Mesodermal cell (in vitro differentiated cells): ENCODE measurements at regions not wholly inside any gene's neighbourhood (a gene's known extent, or its start where the extent isn't known, plus 50 kb on each side); places are given as distances from the start of the nearest gene placed in this dataset.

Experiments used
- H3K27ac ChIP-seq: 2 replicates; pipeline ENCODE4 v1.7.0; 2013; ENCODE audit warnings: mild to moderate bottlenecking, low read depth, low read length, moderate library complexity; ENCODE audit not compliant: severe bottlenecking
- H3K36me3 ChIP-seq: 2 replicates; pipeline ENCODE4 v1.7.1; 2013; ENCODE audit warnings: mild to moderate bottlenecking, low read length, moderate library complexity; ENCODE audit not compliant: control insufficient read depth, insufficient read depth
- H3K4me1 ChIP-seq: one replicate; pipeline ENCODE4 v1.7.1; 2013; ENCODE audit warnings: mild to moderate bottlenecking, low read length; ENCODE audit not compliant: insufficient read depth, control insufficient read depth, poor library complexity, severe bottlenecking
- H3K4me3 ChIP-seq: 2 replicates; pipeline ENCODE4 v1.7.0; 2013; ENCODE audit warnings: low read length, control low read depth, mild to moderate bottlenecking; ENCODE audit not compliant: insufficient read depth, poor library complexity, severe bottlenecking; ENCODE audit errors: extremely low read depth
- H3K9me3 ChIP-seq: 2 replicates; pipeline ENCODE4 v1.7.1; 2013; ENCODE audit warnings: mild to moderate bottlenecking, low read length, moderate library complexity; ENCODE audit not compliant: control insufficient read depth
- WGBS, 2 experiments: methylation state at CpG; one replicate each; pipeline ENCODE4 v1.1.5; 2013; ENCODE audit warnings: missing lambda C conversion rate in 2 of 2; ENCODE audit not compliant: insufficient coverage in 2 of 2; 5-methylcytosine and 5-hydroxymethylcytosine counted together

GRCh38 chr21:35920436-35920835 lies 139.9 kb downstream of the SETD4 start:
- Histone ChIP-seq H3K4me3 (no peak overlapping the region), H3K27ac (no peak overlapping the region), H3K9me3 (no peaks in the 10 kb centered on the region), H3K4me1 (peaks cover under 1% of the 10 kb centered on the region), H3K36me3 (no peaks in the 10 kb centered on the region)
- WGBS, 2 experiments: 70 to 82% methylated on average over 1 to 3 of the region's 3 CpGs

- Histone ChIP-seq H3K27ac (no peak overlapping the region), H3K4me1 (no peaks in the 10 kb centered on the region), H3K4me3 (no peak overlapping the region), H3K9me3 (no peaks in the 10 kb centered on the region), H3K36me3 (no peaks in the 10 kb centered on the region)
- 40 to 67% methylated on average over 1 of the region's 1 CpG for WGBS, 2 experiments
Measured at GRCh38 chr21:35915030-35915429, 145.3 kb downstream of the SETD4 start.

GRCh38 chr21:35911412-35912191 lies 148.7 kb downstream of the SETD4 start:
- H3K9me3 ChIP-seq: no peaks in the 10 kb centered on the region
- no peak overlapping the region for H3K4me3 ChIP-seq
- H3K36me3 ChIP-seq: no peaks in the 10 kb centered on the region
- 89% methylated on average over 1 of the region's 4 CpGs for WGBS, 2 experiments
- no peak overlapping the region for H3K27ac ChIP-seq
- H3K4me1 ChIP-seq: no peaks in the 10 kb centered on the region

GRCh38 chr21:35909456-35910223 lies 150.7 kb downstream of the SETD4 start:
- 100% methylated on average over 1 of the region's 1 CpG; no CpG with 5 or more reads in 1 of the 2 experiments for WGBS, 2 experiments
- no peaks in the 10 kb centered on the region for H3K36me3 ChIP-seq
- H3K27ac ChIP-seq: no peak overlapping the region
- H3K9me3 ChIP-seq: no peaks in the 10 kb centered on the region
- H3K4me1 ChIP-seq: peaks cover 4% of the 10 kb centered on the region
- H3K4me3 ChIP-seq: no peak overlapping the region

- H3K36me3 ChIP-seq: no peaks in the 10 kb centered on the region
- WGBS, 2 experiments: 86 to 100% methylated on average over 3 to 4 of the region's 5 CpGs
- peak overlapping the region; percentile 25 for H3K27ac ChIP-seq
Measured at GRCh38 chr21:35908311-35909078, 151.8 kb downstream of the SETD4 start.

GRCh38 chr21:35906586-35906985 lies 153.7 kb downstream of the SETD4 start:
- Histone ChIP-seq H3K4me3 (no peak overlapping the region), H3K36me3 (no peaks in the 10 kb centered on the region), H3K4me1 (peaks cover 4% of the 10 kb centered on the region), H3K27ac (no peak overlapping the region), H3K9me3 (no peaks in the 10 kb centered on the region)

More at GRCh38 chr21:35908311-35909078, 151.8 kb downstream of the SETD4 start:
- no peaks in the 10 kb centered on the region for H3K9me3 ChIP-seq
- H3K4me3 ChIP-seq: no peak overlapping the region
- peaks cover 4% of the 10 kb centered on the region for H3K4me1 ChIP-seq

- peaks cover 4% of the 10 kb centered on the region for H3K4me1 ChIP-seq
- H3K9me3 ChIP-seq: no peaks in the 10 kb centered on the region
- 98% methylated on average over 6 to 7 of the region's 8 CpGs for WGBS, 2 experiments
- H3K27ac ChIP-seq: no peak overlapping the region
- no peaks in the 10 kb centered on the region for H3K36me3 ChIP-seq
- H3K4me3 ChIP-seq: no peak overlapping the region
Measured at GRCh38 chr21:35905963-35906345, 154.4 kb downstream of the SETD4 start.

GRCh38 chr21:35905096-35905962 lies 155.0 kb downstream of the SETD4 start:
- WGBS, 2 experiments: 91 to 96% methylated on average over 8 to 10 of the region's 11 CpGs
- Histone ChIP-seq H3K9me3 (no peaks in the 10 kb centered on the region), H3K27ac (no peak overlapping the region), H3K36me3 (no peaks in the 10 kb centered on the region), H3K4me1 (peaks cover 4% of the 10 kb centered on the region), H3K4me3 (no peak overlapping the region)

GRCh38 chr21:35900539-35900938 lies 159.8 kb downstream of the SETD4 start:
- no peaks in the 10 kb centered on the region for H3K36me3 ChIP-seq
- H3K4me1 ChIP-seq: peaks cover 4% of the 10 kb centered on the region
- H3K9me3 ChIP-seq: no peaks in the 10 kb centered on the region
- 86% methylated on average over 4 of the region's 4 CpGs; no CpG with 5 or more reads in 1 of the 2 experiments for WGBS, 2 experiments
- no peak overlapping the region for H3K4me3 ChIP-seq
- H3K27ac ChIP-seq: no peak overlapping the region

GRCh38 chr21:35896060-35896459 lies 164.3 kb downstream of the SETD4 start:
- no peak overlapping the region for H3K27ac ChIP-seq
- H3K9me3 ChIP-seq: no peaks in the 10 kb centered on the region
- H3K4me1 ChIP-seq: no peaks in the 10 kb centered on the region
- 83 to 96% methylated on average over 2 to 3 of the region's 3 CpGs for WGBS, 2 experiments
- H3K4me3 ChIP-seq: no peak overlapping the region
- H3K36me3 ChIP-seq: no peaks in the 10 kb centered on the region
